ENCODE measurements at regions not wholly inside any gene's neighbourhood (a gene's known extent, or its start where the extent isn't known, plus 50 kb on each side); places are given as distances from the start of the nearest gene placed in this dataset.

DNA sequence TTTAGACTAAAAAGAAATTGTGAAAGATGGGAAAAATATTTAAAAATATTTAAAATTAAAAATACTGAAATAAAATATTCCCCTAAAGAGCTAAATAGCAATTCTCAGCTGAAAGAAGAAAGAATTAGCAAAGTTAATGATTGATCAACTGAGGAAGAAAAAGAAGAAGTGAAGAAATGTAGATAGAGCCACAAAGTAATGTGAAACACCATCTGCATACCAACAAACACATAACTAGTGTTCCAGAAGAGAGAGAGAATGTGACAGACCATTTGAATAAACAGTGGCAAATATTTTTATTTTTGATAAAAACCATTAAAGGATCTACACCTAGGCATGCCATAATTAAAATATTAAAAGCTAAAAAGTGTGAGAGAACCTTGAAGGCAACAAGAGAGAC is 784.5 kb upstream of the ZWINT start:
- TF ChIP-seq, protein P1, sequence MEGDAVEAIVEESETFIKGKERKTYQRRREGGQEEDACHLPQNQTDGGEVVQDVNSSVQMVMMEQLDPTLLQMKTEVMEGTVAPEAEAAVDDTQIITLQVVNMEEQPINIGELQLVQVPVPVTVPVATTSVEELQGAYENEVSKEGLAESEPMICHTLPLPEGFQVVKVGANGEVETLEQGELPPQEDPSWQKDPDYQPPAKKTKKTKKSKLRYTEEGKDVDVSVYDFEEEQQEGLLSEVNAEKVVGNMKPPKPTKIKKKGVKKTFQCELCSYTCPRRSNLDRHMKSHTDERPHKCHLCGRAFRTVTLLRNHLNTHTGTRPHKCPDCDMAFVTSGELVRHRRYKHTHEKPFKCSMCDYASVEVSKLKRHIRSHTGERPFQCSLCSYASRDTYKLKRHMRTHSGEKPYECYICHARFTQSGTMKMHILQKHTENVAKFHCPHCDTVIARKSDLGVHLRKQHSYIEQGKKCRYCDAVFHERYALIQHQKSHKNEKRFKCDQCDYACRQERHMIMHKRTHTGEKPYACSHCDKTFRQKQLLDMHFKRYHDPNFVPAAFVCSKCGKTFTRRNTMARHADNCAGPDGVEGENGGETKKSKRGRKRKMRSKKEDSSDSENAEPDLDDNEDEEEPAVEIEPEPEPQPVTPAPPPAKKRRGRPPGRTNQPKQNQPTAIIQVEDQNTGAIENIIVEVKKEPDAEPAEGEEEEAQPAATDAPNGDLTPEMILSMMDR (conservative IDR thresholded peaks at IDR 0.05; ENCODE audit: low read depth, low read length) = no peak
- DNase-seq (ENCODE audit: low read depth) = no peak
- no peak overlapping the region for H3K4me3 ChIP-seq (ENCODE audit: low read depth, low read length)

DNA sequence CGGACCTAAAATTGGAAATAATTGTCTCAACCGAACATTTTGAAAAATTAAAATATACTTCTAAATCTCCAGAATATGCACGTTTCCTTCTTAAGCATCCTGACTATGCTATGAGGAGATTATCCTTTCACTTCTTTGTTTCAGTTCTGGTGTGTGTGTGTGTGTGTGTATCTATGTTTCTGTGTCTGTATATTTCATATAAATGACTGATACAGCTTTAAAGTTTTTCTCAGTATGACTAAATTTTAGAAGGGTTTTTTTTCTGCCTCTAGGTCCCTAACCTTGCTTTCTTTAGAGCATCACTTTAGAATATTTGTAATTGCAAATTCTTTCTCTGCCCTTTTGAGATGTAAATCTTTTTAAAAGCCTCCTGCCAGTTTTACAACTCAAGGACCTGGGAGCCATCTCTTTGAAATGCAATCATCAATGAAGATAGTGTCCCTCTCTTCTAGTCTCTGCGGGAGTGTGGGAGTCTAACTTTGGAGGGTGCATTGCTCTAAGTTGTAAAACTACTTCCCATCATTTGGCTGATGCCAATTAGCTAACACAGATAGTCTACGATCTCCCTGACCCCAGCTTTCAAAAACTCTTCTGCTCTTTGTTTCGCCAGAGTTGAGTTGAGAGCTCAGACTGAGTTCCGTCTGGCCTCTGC is 782.0 kb upstream of the ZWINT start:
- TF ChIP-seq, protein P1 (conservative IDR thresholded peaks at IDR 0.05; ENCODE audit: low read depth, low read length) = no peak
- no peak overlapping the region for H3K4me3 ChIP-seq (ENCODE audit: low read depth, low read length)
- DNase-seq (ENCODE audit: low read depth) = no peak

DNA sequence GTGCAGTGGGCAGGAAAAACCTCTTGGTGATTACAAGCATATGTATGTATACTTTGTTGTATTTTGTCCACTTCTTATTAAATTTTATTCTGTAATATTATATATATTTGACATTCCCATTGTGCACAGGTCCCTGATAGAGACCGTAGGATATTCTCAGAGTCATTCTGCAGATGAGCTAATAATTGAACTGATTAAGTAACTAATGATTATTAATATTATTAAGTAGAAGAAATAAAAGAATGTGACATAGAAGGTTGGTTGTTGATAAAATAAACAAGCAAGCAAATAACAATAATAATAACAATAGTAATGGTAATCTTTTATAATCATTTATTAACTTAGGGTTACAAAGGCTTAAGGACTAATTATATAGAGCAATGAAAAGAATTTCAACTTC is 780.6 kb upstream of the ZWINT start:
- no peak for DNase-seq (ENCODE audit: low read depth)
- H3K4me3 ChIP-seq (ENCODE audit: low read depth, low read length) = no peak overlapping the region
- TF ChIP-seq, protein P1 (conservative IDR thresholded peaks at IDR 0.05; ENCODE audit: low read depth, low read length) = no peak

DNA sequence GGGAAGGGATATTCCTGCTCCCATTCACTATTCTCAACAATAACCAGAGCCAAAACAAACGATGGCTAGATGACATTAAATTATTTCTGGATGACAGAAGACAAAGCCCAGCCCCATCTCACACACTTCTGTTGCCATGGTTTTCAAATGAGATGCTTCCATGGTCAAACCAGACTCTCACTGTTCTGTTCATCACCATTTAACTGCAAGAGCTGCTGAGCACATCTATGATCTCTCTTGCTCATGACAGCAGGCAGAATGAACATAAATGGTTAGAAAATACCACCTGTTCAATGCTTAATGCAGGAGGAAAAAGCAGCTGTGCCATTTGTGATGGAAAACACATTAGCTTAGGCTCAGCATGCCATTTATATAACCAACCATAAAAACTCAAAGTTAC is 758.6 kb upstream of the ZWINT start:
- H3K4me3 ChIP-seq (ENCODE audit: low read depth, low read length) = no peak overlapping the region
- DNase-seq (ENCODE audit: low read depth) = no peak
- TF ChIP-seq, protein P1 (conservative IDR thresholded peaks at IDR 0.05; ENCODE audit: low read depth, low read length) = no peak

DNA sequence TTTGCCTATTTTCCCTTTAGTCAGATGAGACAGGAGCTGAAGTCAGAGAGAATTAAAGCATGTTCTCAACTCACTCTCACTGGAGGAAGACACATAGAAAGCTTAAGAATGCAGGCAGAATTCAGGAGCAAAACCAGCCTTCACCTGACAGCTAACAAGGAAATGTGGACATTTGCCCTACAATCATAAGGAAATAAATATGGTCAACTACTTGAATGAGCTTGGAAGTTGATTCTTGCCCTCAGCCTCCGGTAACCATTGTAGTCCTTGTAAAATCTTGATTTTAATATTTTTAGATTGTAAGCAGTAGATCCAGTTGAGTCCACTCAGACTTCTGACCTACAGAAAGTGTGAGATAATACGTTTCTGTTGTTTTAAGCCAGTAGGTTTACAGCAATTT is 752.5 kb upstream of the ZWINT start:
- DNase-seq (ENCODE audit: low read depth) = no peak
- TF ChIP-seq, protein P1 (conservative IDR thresholded peaks at IDR 0.05; ENCODE audit: low read depth, low read length) = no peak
- no peak overlapping the region for H3K4me3 ChIP-seq (ENCODE audit: low read depth, low read length)

DNA sequence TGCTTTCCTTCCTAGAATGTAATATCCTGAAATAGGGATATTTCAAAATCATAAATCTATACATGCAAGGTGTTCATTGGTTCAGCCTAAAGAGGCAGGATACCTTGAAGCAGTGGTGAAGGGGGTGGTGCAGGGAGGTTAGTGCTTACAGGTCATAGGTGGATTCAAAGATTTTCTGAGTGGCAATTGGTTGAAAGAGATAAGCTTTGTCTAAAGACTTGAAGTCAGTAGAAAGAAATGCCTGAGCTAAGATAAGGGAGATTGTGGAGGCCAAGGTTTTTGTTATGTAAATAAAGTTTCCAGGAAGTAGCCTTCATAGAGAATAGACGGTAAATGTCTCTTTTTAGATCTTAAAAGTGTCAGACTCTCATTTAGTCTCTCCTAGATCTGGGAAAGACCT is 741.2 kb upstream of the ZWINT start:
- H3K4me3 ChIP-seq (ENCODE audit: low read depth, low read length) = no peak overlapping the region
- TF ChIP-seq, protein P1 (conservative IDR thresholded peaks at IDR 0.05; ENCODE audit: low read depth, low read length) = no peak
- DNase-seq (ENCODE audit: low read depth) = no peak

DNA sequence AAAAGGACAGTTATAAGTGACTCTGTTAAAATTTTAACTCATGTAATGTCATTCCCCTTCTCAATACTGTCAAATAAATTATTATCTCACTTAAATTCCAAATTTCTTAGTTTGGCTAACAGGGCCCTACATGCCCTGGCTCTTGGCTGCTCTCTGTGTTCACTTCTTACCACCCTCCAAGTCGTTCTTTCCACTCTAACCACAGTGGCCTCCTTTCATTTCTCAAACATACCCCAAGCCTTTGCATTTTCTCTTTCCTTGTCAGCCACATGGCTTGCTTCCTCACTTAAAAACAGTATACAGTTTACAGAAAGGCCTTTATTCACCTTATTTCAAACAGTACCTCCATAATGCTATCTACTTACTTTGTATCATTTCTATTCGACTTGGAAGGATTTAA is 737.1 kb upstream of the ZWINT start:
- TF ChIP-seq, protein P1 (conservative IDR thresholded peaks at IDR 0.05; ENCODE audit: low read depth, low read length) = no peak
- no peak for DNase-seq (ENCODE audit: low read depth)
- H3K4me3 ChIP-seq (ENCODE audit: low read depth, low read length) = no peak overlapping the region

Measured in epithelial cell of proximal tubule (primary cell).